ENCODE measurements at regions not wholly inside any gene's neighbourhood (a gene's known extent, or its start where the extent isn't known, plus 50 kb on each side); places are given as distances from the start of the nearest gene placed in this dataset.
"Not testable (repeated sequence)": the region's sequence is repeated elsewhere in the genome, so short reads cannot be mapped to it uniquely, and the experiment has no call there.

GRCh38 chr20:48132834-48133233 is 347.6 kb upstream of the SULF2 start:
- H3K27ac ChIP-seq = no peak overlapping the region
- no peak for TF ChIP-seq ZFX (IDR thresholded peaks at IDR 0.05)
- no peak for TF ChIP-seq CTCF (conservative IDR thresholded peaks at IDR 0.05)

DNA sequence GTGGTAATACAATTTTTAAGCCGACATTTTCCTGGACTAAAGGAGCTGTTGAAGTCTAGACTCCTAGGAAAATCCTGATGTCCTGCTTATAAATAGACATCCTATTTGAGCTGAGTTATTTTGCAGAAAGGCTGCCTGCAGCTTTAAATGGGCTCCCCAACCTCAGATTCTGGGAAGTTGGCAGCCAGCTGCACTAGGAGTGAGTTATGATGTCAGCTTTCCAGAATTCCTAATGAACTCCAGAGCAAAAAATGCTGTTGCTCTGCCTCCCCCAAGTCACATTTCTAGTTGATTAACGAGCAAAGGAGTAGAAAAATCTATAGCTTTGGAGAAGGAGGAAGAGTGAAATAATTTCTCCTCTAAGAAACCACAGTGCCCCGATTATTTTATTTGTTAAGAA is 346.3 kb upstream of the SULF2 start:
- H3K27ac ChIP-seq = no peak overlapping the region
- TF ChIP-seq CTCF (conservative IDR thresholded peaks at IDR 0.05) (no peak), ZFX (IDR thresholded peaks at IDR 0.05) (no peak)

DNA sequence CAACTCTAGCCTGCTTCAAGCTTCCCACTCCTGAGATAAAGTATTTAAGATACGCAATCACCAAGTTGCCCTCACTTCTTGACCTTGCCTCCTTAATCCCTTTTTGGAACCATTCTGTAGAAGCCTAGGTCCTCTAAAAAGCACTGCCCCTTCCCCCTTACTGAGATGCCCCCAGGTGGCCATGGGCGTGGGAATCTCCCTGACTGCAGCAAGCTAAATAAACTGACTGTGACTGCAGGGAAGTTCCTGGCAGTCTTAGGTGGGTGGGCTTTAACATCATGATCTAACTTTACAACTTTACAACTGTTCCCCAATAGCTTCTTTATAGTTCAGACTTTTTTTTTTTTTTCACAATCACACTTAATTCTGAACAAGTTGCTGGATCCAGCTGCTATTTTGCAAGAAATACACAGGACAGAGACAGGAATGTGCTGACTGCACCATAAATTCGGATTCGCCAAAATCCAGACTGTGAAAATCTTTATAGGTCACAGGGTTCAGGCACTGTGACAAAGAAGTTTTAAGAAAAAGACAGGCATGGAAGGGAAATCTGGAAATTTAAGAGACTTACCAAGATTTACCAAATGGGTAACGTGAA is 344.2 kb upstream of the SULF2 start:
- H3K27ac ChIP-seq = no peak overlapping the region
- TF ChIP-seq ZFX (IDR thresholded peaks at IDR 0.05) (no peak), CTCF (conservative IDR thresholded peaks at IDR 0.05) (no peak)

DNA sequence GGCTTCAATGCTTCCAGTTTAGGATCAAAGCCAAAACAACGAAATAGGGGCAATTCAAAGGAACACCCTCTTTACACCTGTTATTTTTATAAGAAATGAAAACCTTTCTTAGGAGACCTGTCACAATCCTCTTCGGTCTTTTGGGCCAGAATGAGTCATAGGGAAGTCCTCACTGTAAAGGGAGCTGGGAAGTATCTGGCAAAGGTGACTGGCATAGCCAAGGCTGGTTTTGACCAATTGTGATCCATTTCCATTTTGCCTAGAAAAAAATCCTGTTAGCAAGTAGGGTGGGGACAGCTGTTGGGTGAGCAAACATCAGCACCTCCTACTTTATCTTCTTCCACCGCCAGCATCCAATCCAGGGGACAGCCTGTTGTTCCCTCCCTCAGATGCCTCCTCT is 343.2 kb upstream of the SULF2 start:
- no peak overlapping the region for H3K27ac ChIP-seq
- TF ChIP-seq CTCF (conservative IDR thresholded peaks at IDR 0.05) = no peak
- no peak for TF ChIP-seq ZFX (IDR thresholded peaks at IDR 0.05)

- H3K27ac ChIP-seq = not testable (repeated sequence)
Measured at GRCh38 chr20:48127964-48128363, 342.7 kb upstream of the SULF2 start.

DNA sequence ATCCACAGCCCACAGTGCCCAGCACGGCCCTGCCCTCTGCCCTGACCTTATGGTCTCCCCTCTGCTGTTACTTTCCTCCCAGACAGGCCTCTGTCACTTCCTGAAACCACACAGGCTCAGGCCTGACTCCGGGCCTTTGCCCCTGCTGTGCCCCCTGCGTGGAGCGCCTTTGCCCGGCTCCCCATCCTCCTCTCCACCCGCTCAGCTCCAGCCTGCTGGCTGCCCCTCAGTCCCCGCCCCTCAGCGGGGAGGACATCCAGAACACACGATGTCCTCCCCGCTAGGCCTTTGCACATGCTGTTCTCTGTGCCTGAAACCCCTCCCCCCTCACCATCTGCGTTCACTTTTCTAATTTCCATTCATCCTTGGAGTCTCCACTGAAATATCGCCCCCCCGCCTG is 341.9 kb upstream of the SULF2 start:
- H3K27ac ChIP-seq = not testable (repeated sequence)

- no peak overlapping the region for H3K27ac ChIP-seq
- TF ChIP-seq ZFX (IDR thresholded peaks at IDR 0.05) (no peak), CTCF (conservative IDR thresholded peaks at IDR 0.05) (no peak)
Measured at GRCh38 chr20:48126227-48126740, 341.0 kb upstream of the SULF2 start.

- no peak overlapping the region for H3K27ac ChIP-seq
- TF ChIP-seq ZFX (IDR thresholded peaks at IDR 0.05) (no peak), CTCF (conservative IDR thresholded peaks at IDR 0.05) (no peak)
Measured at GRCh38 chr20:48124960-48125359, 339.7 kb upstream of the SULF2 start.

Measured in C4-2B (cell line).